ENCODE measurements at regions not wholly inside any gene's neighbourhood (a gene's known extent, or its start where the extent isn't known, plus 50 kb on each side); places are given as distances from the start of the nearest gene placed in this dataset.

- TF ChIP-seq, protein P1, sequence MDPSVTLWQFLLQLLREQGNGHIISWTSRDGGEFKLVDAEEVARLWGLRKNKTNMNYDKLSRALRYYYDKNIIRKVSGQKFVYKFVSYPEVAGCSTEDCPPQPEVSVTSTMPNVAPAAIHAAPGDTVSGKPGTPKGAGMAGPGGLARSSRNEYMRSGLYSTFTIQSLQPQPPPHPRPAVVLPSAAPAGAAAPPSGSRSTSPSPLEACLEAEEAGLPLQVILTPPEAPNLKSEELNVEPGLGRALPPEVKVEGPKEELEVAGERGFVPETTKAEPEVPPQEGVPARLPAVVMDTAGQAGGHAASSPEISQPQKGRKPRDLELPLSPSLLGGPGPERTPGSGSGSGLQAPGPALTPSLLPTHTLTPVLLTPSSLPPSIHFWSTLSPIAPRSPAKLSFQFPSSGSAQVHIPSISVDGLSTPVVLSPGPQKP (IDR thresholded peaks at IDR 0.05; ENCODE audit: low read depth, low read length), result no peak
- TF ChIP-seq, protein P2, sequence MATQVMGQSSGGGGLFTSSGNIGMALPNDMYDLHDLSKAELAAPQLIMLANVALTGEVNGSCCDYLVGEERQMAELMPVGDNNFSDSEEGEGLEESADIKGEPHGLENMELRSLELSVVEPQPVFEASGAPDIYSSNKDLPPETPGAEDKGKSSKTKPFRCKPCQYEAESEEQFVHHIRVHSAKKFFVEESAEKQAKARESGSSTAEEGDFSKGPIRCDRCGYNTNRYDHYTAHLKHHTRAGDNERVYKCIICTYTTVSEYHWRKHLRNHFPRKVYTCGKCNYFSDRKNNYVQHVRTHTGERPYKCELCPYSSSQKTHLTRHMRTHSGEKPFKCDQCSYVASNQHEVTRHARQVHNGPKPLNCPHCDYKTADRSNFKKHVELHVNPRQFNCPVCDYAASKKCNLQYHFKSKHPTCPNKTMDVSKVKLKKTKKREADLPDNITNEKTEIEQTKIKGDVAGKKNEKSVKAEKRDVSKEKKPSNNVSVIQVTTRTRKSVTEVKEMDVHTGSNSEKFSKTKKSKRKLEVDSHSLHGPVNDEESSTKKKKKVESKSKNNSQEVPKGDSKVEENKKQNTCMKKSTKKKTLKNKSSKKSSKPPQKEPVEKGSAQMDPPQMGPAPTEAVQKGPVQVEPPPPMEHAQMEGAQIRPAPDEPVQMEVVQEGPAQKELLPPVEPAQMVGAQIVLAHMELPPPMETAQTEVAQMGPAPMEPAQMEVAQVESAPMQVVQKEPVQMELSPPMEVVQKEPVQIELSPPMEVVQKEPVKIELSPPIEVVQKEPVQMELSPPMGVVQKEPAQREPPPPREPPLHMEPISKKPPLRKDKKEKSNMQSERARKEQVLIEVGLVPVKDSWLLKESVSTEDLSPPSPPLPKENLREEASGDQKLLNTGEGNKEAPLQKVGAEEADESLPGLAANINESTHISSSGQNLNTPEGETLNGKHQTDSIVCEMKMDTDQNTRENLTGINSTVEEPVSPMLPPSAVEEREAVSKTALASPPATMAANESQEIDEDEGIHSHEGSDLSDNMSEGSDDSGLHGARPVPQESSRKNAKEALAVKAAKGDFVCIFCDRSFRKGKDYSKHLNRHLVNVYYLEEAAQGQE (IDR thresholded peaks at IDR 0.05), result no peak
- TF ChIP-seq ZSCAN20 (CRISPR knock-in tag; IDR thresholded peaks at IDR 0.05), result no peak
- TF ChIP-seq, protein P3, sequence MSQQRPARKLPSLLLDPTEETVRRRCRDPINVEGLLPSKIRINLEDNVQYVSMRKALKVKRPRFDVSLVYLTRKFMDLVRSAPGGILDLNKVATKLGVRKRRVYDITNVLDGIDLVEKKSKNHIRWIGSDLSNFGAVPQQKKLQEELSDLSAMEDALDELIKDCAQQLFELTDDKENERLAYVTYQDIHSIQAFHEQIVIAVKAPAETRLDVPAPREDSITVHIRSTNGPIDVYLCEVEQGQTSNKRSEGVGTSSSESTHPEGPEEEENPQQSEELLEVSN (IDR thresholded peaks at IDR 0.05; ENCODE audit: borderline replicate concordance, low read depth), result no peak
- FAIRE-seq (no peak), DNase-seq (ENCODE audit: low read depth in 1 of 2, low spot score in 1 of 2) (no peak), ATAC-seq (no peak)
- no peak overlapping the region for H3K4me2 ChIP-seq
- H3K4me1 ChIP-seq, result no peaks in the 10 kb centered on the region
- ChIA-PET POLR2A (no interaction called here), CTCF (no interaction called here)
- no peak overlapping the region for H3K27ac ChIP-seq
- no peaks in the 10 kb centered on the region for H3K9me3 ChIP-seq
- 48% methylated on average over 8 of the region's 8 CpGs for WGBS (ENCODE audit: missing lambda C conversion rate)
- H3K4me3 ChIP-seq, result no peak overlapping the region
Measured at GRCh38 chrX:7218321-7219152, 70.6 kb upstream of the PUDP start.

DNA sequence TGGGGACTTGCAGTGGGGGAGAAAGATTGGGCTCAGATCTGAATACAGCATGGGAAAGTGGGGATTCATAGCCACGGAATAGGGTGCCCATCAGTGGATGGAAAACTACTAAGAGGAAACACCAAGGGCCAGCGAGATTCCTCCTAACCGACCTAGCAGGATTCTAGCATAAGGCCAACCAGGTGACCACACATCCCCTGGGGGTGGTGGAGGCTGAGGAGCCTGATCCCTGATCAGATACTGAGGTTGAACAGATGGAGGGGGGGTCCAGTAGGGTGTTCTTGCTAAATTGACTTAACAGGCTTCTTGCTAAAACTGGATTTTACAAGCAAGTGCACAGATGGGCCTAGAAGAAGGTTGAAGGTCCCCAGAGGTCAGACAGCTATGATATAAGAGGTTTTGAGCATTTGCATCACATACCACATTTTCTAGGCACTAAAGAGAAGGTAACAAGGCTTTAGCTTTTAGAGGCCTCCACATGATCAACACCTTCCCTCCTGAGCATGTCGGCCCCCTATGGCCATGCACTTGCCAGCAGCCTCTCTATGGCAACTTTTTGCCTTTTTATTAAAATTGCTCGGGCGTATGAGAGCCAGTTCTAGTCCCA lies 69.1 kb upstream of the PUDP start:
- FAIRE-seq, result no peak
- ChIA-PET POLR2A (no interaction called here), CTCF (no interaction called here)
- no peak for TF ChIP-seq JUN (IDR thresholded peaks at IDR 0.05)
- no peak for TF ChIP-seq BHLHE40 (IDR thresholded peaks at IDR 0.05; ENCODE audit: low read depth, low read length)
- H3K4me3 ChIP-seq, result no peak overlapping the region
- H3K4me1 ChIP-seq, result no peaks in the 10 kb centered on the region
- no peak for ATAC-seq
- no peak overlapping the region for H3K4me2 ChIP-seq
- 53% methylated on average over 6 of the region's 6 CpGs for WGBS (ENCODE audit: missing lambda C conversion rate)
- no peak for DNase-seq (ENCODE audit: low read depth in 1 of 2, low spot score in 1 of 2)
- no peak overlapping the region for H3K27ac ChIP-seq
- H3K9me3 ChIP-seq, result no peaks in the 10 kb centered on the region

DNA sequence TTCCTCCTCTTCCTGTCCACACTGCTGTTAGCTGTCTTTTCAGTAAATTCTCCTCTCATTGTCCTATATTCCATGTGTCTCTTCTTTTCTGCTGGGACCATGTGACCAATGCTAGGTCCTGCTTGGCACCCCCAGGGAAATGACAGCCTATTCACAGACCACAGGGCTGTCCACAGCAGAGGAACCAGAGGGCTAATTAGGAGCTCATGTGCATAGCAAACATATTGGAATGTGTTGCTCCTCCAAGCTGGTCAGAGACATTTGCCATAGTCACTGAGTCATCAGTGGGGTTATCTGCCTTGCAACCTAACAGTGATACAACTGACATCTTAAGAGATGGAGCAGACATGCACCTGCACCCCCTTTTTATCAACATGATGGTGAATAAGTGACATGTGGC lies 67.9 kb upstream of the PUDP start:
- H3K9me3 ChIP-seq, result no peaks in the 10 kb centered on the region
- ATAC-seq, result no peak
- H3K4me2 ChIP-seq, result no peak overlapping the region
- H3K4me3 ChIP-seq, result no peak overlapping the region
- no peak overlapping the region for H3K27ac ChIP-seq
- ChIA-PET POLR2A (no interaction called here), CTCF (no interaction called here)
- H3K4me1 ChIP-seq, result no peaks in the 10 kb centered on the region
- DNase-seq (ENCODE audit: low read depth in 1 of 2, low spot score in 1 of 2), result no peak
- no peak for FAIRE-seq
- TF ChIP-seq CBX2 (IDR thresholded peaks at IDR 0.05; ENCODE audit: borderline replicate concordance, low read depth) (no peak), NFE2L2 (conservative IDR thresholded peaks at IDR 0.05; ENCODE audit: low read length) (no peak), RAD21 (conservative IDR thresholded peaks at IDR 0.05 in 1 of 2, IDR thresholded peaks at IDR 0.05 in 1 of 2) (no peak), GATA3 (IDR thresholded peaks at IDR 0.05; ENCODE audit: borderline replicate concordance) (no peak), MAX (IDR thresholded peaks at IDR 0.05) (no peak), MYC (IDR thresholded peaks at IDR 0.05; ENCODE audit: borderline replicate concordance, low read length) (no peak), CEBPB (IDR thresholded peaks at IDR 0.05) (no peak), MAZ (IDR thresholded peaks at IDR 0.05; ENCODE audit: borderline replicate concordance, low read depth, low read length) (no peak), ZC3H11A (IDR thresholded peaks at IDR 0.05) (no peak), USF2 (IDR thresholded peaks at IDR 0.05) (no peak), HOXA7 (CRISPR knock-in tag; IDR thresholded peaks at IDR 0.05) (no peak), RNF2 (IDR thresholded peaks at IDR 0.05; ENCODE audit: borderline replicate concordance, low read depth) (no peak)
- TF ChIP-seq, protein P4, sequence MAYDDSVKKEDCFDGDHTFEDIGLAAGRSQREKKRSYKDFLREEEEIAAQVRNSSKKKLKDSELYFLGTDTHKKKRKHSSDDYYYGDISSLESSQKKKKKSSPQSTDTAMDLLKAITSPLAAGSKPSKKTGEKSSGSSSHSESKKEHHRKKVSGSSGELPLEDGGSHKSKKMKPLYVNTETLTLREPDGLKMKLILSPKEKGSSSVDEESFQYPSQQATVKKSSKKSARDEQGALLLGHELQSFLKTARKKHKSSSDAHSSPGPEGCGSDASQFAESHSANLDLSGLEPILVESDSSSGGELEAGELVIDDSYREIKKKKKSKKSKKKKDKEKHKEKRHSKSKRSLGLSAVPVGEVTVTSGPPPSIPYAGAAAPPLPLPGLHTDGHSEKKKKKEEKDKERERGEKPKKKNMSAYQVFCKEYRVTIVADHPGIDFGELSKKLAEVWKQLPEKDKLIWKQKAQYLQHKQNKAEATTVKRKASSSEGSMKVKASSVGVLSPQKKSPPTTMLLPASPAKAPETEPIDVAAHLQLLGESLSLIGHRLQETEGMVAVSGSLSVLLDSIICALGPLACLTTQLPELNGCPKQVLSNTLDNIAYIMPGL (CRISPR knock-in tag; IDR thresholded peaks at IDR 0.05; ENCODE audit: borderline replicate concordance), result no peak
- TF ChIP-seq, protein P2 (IDR thresholded peaks at IDR 0.05), result no peak
